GM12878 (cell line): ENCODE measurements at regions not wholly inside any gene's neighbourhood (a gene's known extent, or its start where the extent isn't known, plus 50 kb on each side); places are given as distances from the start of the nearest gene placed in this dataset.

Source experiments
- ATAC-seq: fragments of 200-7000 bp; cut with Tn5 transposase; 3 replicates; pipeline ENCODE4 v1.9.1; 2020; ENCODE audit warnings: mild to moderate bottlenecking, moderate library complexity
- BruUV-seq: library from RNA; stranded (reverse); fragments of 400-500 nt; replicated peaks from 2 replicates; lab custom pipeline; 2021; lab: Mats Ljungman, UMichigan
- CTCF ChIA-PET: fragments of 300-600 bp; sonication (Branson Sonifier 250); formaldehyde crosslinking; extraction: SDS; loops from one replicate; lab custom pipeline; 2021; ENCODE audit warnings: inconsistent platforms; lab: Yijun Ruan, JAX
- POLR2A ChIA-PET: fragments of 350-600 bp; formaldehyde crosslinking; extraction: SDS; loops from one replicate; lab custom pipeline; 2021; ENCODE audit warnings: inconsistent platforms; lab: Charles Lee
- RAD21 ChIA-PET: fragments of 300-600 bp; sonication (Branson Sonifier 250); formaldehyde crosslinking; loops from one replicate; lab custom pipeline; 2023; ENCODE audit warnings: antibody characterized with exemption; ENCODE audit not compliant: unreplicated experiment; lab: Charles Lee
- SMC1A ChIA-PET: fragments of 300-600 bp; sonication (Branson Sonifier 250); formaldehyde crosslinking; loops from one replicate; lab custom pipeline; 2023; ENCODE audit not compliant: unreplicated experiment, uncharacterized antibody; lab: Charles Lee
- DNase-seq: peaks from one replicate; pipeline ENCODE4 v3.0.0-alpha.2; 2011; ENCODE audit warnings: low read depth, low spot score
- FAIRE-seq: peaks from 3 replicates; lab custom pipeline; 2011; peaks lifted over from hg19 to GRCh38; lab: Jason Lieb, UNC
- H2AFZ ChIP-seq: 2 replicates; pipeline ENCODE4 v1.6.0; 2011; ENCODE audit warnings: low read depth, low read length, control low read depth; ENCODE audit not compliant: control insufficient read depth
- H3K27ac ChIP-seq: 2 replicates; pipeline ENCODE4 v1.5.1; 2011; ENCODE audit warnings: control low read depth; ENCODE audit not compliant: control insufficient read depth, insufficient read depth
- H3K27me3 ChIP-seq, 2 experiments: replicated peaks in 1 of 2; 2 replicates each; pipeline versions ENCODE4 v1.6.0 to v1.6.1; 2011; ENCODE audit warnings: low read length in 1 of 2; ENCODE audit not compliant: control insufficient read depth in 2 of 2, insufficient read depth in 2 of 2
- H3K36me3 ChIP-seq, 2 experiments: 2 replicates each; pipeline ENCODE4 v1.5.1; 2011; ENCODE audit warnings: low read length in 1 of 2; ENCODE audit not compliant: control insufficient read depth in 2 of 2, insufficient read depth in 2 of 2
- H3K4me1 ChIP-seq: 2 replicates; pipeline ENCODE4 v1.6.1; 2011; ENCODE audit warnings: mild to moderate bottlenecking, low read length, moderate library complexity, mixed read lengths; ENCODE audit not compliant: control insufficient read depth, insufficient read depth
- H3K4me2 ChIP-seq: 2 replicates; pipeline ENCODE4 v1.6.0; 2011; ENCODE audit warnings: control low read depth; ENCODE audit not compliant: control insufficient read depth, insufficient read depth
- H3K4me3 ChIP-seq: fragments of 200-600 bp; sonication (generic); 2 replicates; pipeline ENCODE4 v1.5.1; 2016
- H3K79me2 ChIP-seq: 2 replicates; pipeline ENCODE4 v1.6.0; 2011; ENCODE audit warnings: low read length; ENCODE audit not compliant: control insufficient read depth, insufficient read depth
- H3K9ac ChIP-seq: 2 replicates; pipeline ENCODE4 v1.8.0; 2011; ENCODE audit warnings: low read length, control low read depth, mixed read lengths; ENCODE audit not compliant: control insufficient read depth, insufficient read depth
- H3K9me3 ChIP-seq: replicated peaks from 3 replicates; pipeline ENCODE4 v1.5.1; 2011; ENCODE audit warnings: mild to moderate bottlenecking, low read length; ENCODE audit not compliant: control insufficient read depth, insufficient read depth
- H4K20me1 ChIP-seq: 2 replicates; pipeline ENCODE4 v1.6.0; 2011; ENCODE audit not compliant: control insufficient read depth, insufficient read depth
- NFYB ChIP-seq: IDR thresholded peaks from 2 replicates; pipeline ENCODE4 v1.6.1; 2011; ENCODE audit warnings: low read depth, mild to moderate bottlenecking, low read length, improper control_type of control experiment, moderate library complexity; ENCODE audit not compliant: insufficient read depth
- RUNX3 ChIP-seq: IDR thresholded peaks from 2 replicates; pipeline ENCODE4 v1.6.1; 2012; ENCODE audit warnings: low read length, inconsistent platforms
- SREBF1 ChIP-seq: IDR thresholded peaks from 2 replicates; pipeline ENCODE4 v1.6.1; 2012; ENCODE audit warnings: mild to moderate bottlenecking, low read length
- WGBS: methylation state at CpG from one replicate; pipeline ENCODE4 v1.1.6; 2016; ENCODE audit warnings: low lambda C conversion rate; ENCODE audit not compliant: insufficient replicate concordance, insufficient coverage; ENCODE audit errors: missing lambda C conversion rate; 5-methylcytosine and 5-hydroxymethylcytosine counted together
- in situ Hi-C: fragments of 300-500 bp; cut with MboI; formaldehyde crosslinking; loops from 9 replicates; pipeline ENCODE4 v1.14.3; 2018; ENCODE audit warnings: mixed read lengths
- intact Hi-C: fragments of 100-400 bp; cut with micrococcal nuclease; formaldehyde crosslinking; loops from one replicate; pipeline ENCODE4 v1.14.2; 2022; ENCODE audit not compliant: unreplicated experiment

- no peak for ATAC-seq
- POLR2A ChIA-PET: no interaction called here
- Histone ChIP-seq H3K27ac (no peak overlapping the region), H4K20me1 (no peaks in the 10 kb centered on the region), H2AFZ (no peak overlapping the region), H3K36me3 (no peaks in the 10 kb centered on the region), H3K79me2 (no peaks in the 10 kb centered on the region), H3K9ac (no peak overlapping the region), H3K27me3 (no peaks in the 10 kb centered on the region), H3K4me2 (no peak overlapping the region), H3K4me3 (no peak overlapping the region), H3K4me1 (no peaks in the 10 kb centered on the region), H3K9me3 (no peaks in the 10 kb centered on the region; the same call in 2 of the 3 replicates)
- FAIRE-seq: no peak
- intact Hi-C loops (no loop called here), in situ Hi-C loops (no loop called here)
- SMC1A ChIA-PET: no interaction called here
- DNase-seq: no peak
- BruUV-seq: no TSS peak
- CTCF ChIA-PET: interaction anchor here (1.0 kb wide), 1 partner anchor 86 kb away, joined by 3 read pairs; no protein-coding TSS in a partner anchor
- TF ChIP-seq NFYB: no peak
- 0% methylated on average over 2 of the region's 2 CpGs for WGBS
- RAD21 ChIA-PET: no interaction called here
These were observed 109.6 kb upstream of the PFKP start for GRCh38 chr10:2957785-2958184.

DNA sequence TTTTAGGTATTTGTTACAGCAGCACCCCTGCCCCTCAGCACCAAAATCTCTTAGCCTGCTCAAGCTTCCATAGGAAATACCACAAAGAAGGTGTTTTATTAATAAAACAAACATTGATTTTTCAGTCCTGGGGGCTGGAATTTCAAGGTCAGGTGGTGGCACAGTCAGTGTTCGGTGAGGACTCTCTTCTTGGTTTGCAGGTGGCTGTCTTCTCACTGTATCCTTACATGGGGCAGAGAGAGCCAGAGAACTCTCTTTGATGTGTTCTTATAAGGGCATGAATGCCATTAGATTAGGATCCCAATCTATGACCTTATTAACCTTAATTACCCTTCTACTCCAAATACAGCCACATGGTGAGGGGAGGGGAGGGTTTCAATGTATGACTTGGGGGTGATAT is 112.3 kb upstream of the PFKP start:
- no TSS peak for BruUV-seq
- WGBS: 0% methylated on average over 1 of the region's 1 CpG
- ChIA-PET CTCF (no interaction called here), POLR2A (no interaction called here), SMC1A (interaction anchor here (0.7 to 1.5 kb wide), 2 partner anchors 18 to 22 kb away, joined by 3 to 4 read pairs; no protein-coding TSS in a partner anchor), RAD21 (interaction anchor here (0.7 kb wide), 1 partner anchor 78 kb away, joined by 3 read pairs; no protein-coding TSS in a partner anchor)
- Histone ChIP-seq H2AFZ (no peak overlapping the region), H3K27ac (no peak overlapping the region), H3K9ac (no peak overlapping the region), H3K4me2 (no peak overlapping the region), H3K9me3 (no peaks in the 10 kb centered on the region; the same call in 2 of the 3 replicates), H3K79me2 (no peaks in the 10 kb centered on the region), H4K20me1 (no peaks in the 10 kb centered on the region), H3K4me1 (peaks cover 3% of the 10 kb centered on the region; the same call in 1 of the 2 replicates), H3K36me3 (no peaks in the 10 kb centered on the region), H3K4me3 (no peak overlapping the region), H3K27me3 (no peaks in the 10 kb centered on the region)
- intact Hi-C loops (no loop called here), in situ Hi-C loops (no loop called here)
- no peak for DNase-seq
- no peak for ATAC-seq
- TF ChIP-seq RUNX3: no peak
- no peak for TF ChIP-seq SREBF1
- no peak for FAIRE-seq
